Loucy (cell line): ENCODE measurements at regions not wholly inside any gene's neighbourhood (a gene's known extent, or its start where the extent isn't known, plus 50 kb on each side); places are given as distances from the start of the nearest gene placed in this dataset.

Experiments
- H2AFZ ChIP-seq: fragments of 200-600 bp; sonication (generic); 2 replicates; pipeline ENCODE4 v1.6.0; 2016; ENCODE audit warnings: antibody characterized with exemption, mild to moderate bottlenecking, low read length, moderate library complexity
- H3F3A ChIP-seq: fragments of 200-600 bp; 2 replicates; pipeline ENCODE4 v1.6.0; 2016; ENCODE audit warnings: antibody characterized with exemption, low read depth, mild to moderate bottlenecking
- H3K27me3 ChIP-seq: fragments of 200-600 bp; sonication (generic); 2 replicates; pipeline ENCODE4 v1.6.1; 2014; ENCODE audit warnings: low read length, mild to moderate bottlenecking; ENCODE audit not compliant: insufficient read depth, poor library complexity, severe bottlenecking
- H3K36me3 ChIP-seq: fragments of 200-600 bp; sonication (generic); 2 replicates; pipeline ENCODE4 v1.6.1; 2016; ENCODE audit warnings: low read length; ENCODE audit not compliant: insufficient read depth
- H3K4me1 ChIP-seq: fragments of 200-600 bp; sonication (generic); 2 replicates; pipeline ENCODE4 v1.5.1; 2014; ENCODE audit warnings: low read length, mild to moderate bottlenecking; ENCODE audit not compliant: insufficient read depth, poor library complexity, severe bottlenecking
- H3K4me2 ChIP-seq: fragments of 200-600 bp; sonication (generic); 2 replicates; pipeline ENCODE4 v1.6.0; 2014; ENCODE audit warnings: antibody characterized with exemption, low read length, low read depth, mild to moderate bottlenecking; ENCODE audit not compliant: poor library complexity, severe bottlenecking
- H3K4me3 ChIP-seq: fragments of 200-600 bp; sonication (generic); 2 replicates; pipeline ENCODE4 v1.5.1; 2014; ENCODE audit warnings: low read length, mild to moderate bottlenecking, mixed read lengths; ENCODE audit not compliant: poor library complexity, severe bottlenecking
- H3K79me2 ChIP-seq: fragments of 200-600 bp; sonication (generic); 2 replicates; pipeline ENCODE4 v1.6.1; 2014; ENCODE audit warnings: low read length; ENCODE audit not compliant: insufficient read depth
- H3K9ac ChIP-seq: fragments of 200-600 bp; sonication (generic); 2 replicates; pipeline ENCODE4 v1.6.0; 2014; ENCODE audit warnings: mild to moderate bottlenecking, low read depth, low read length, moderate library complexity; ENCODE audit not compliant: poor library complexity, severe bottlenecking
- H3K9me2 ChIP-seq: fragments of 200-600 bp; sonication (generic); replicated peaks from 2 replicates; pipeline ENCODE4 v1.6.1; 2016; ENCODE audit warnings: low read depth, low read length, mixed read lengths
- H3K9me3 ChIP-seq: fragments of 200-600 bp; sonication (generic); 2 replicates; pipeline ENCODE4 v1.6.1; 2014; ENCODE audit warnings: mild to moderate bottlenecking, antibody characterized with exemption, low read length, low read depth; ENCODE audit not compliant: insufficient read depth
- H4K20me1 ChIP-seq: fragments of 200-600 bp; sonication (generic); 2 replicates; pipeline ENCODE4 v1.6.0; 2014; ENCODE audit warnings: antibody characterized with exemption, low read length, mild to moderate bottlenecking; ENCODE audit not compliant: insufficient read depth, poor library complexity, severe bottlenecking
- CTCF ChIP-seq: fragments of 200-600 bp; sonication (generic); conservative IDR thresholded peaks from 2 replicates; pipeline ENCODE4 v1.5.1; 2014; ENCODE audit warnings: mild to moderate bottlenecking, antibody characterized with exemption, low read length
- EZH2phosphoT487 ChIP-seq: fragments of 200-600 bp; IDR thresholded peaks from 2 replicates; pipeline ENCODE4 v1.6.1; 2018; ENCODE audit warnings: antibody characterized with exemption, mild to moderate bottlenecking, moderate library complexity, borderline replicate concordance

GRCh38 chr10:128298587-128298986 lies 172.4 kb upstream of the MKI67 start:
- TF ChIP-seq CTCF (no peak), EZH2phosphoT487 (no peak)
- Histone ChIP-seq H3F3A (no peaks in the 10 kb centered on the region), H3K4me1 (peaks cover 10% of the 10 kb centered on the region)

GRCh38 chr10:128300290-128300824 lies 174.1 kb upstream of the MKI67 start:
- H3K27me3 ChIP-seq, result no peaks in the 10 kb centered on the region
- no peak overlapping the region for H2AFZ ChIP-seq
- H3K4me1 ChIP-seq, result no peaks in the 10 kb centered on the region
- no peaks in the 10 kb centered on the region for H3K79me2 ChIP-seq
- H3K9me3 ChIP-seq, result peaks cover 13% of the 10 kb centered on the region; the same call in 1 of the 2 replicates
- no peak for TF ChIP-seq EZH2phosphoT487
- no peak for TF ChIP-seq CTCF
- no peaks in the 10 kb centered on the region for H4K20me1 ChIP-seq
- no peaks in the 10 kb centered on the region for H3K9me2 ChIP-seq
- H3K4me3 ChIP-seq, result no peak overlapping the region
- no peaks in the 10 kb centered on the region for H3F3A ChIP-seq
- no peaks in the 10 kb centered on the region; the same call in 1 of the 2 replicates for H3K36me3 ChIP-seq
- no peak overlapping the region for H3K9ac ChIP-seq
- H3K4me2 ChIP-seq, result no peak overlapping the region

More at GRCh38 chr10:128298587-128298986, 172.4 kb upstream of the MKI67 start:
- H3K9ac ChIP-seq, result no peak overlapping the region
- no peak overlapping the region for H3K4me3 ChIP-seq
- H3K9me2 ChIP-seq, result no peaks in the 10 kb centered on the region
- no peak overlapping the region for H3K4me2 ChIP-seq
- H3K36me3 ChIP-seq, result no peaks in the 10 kb centered on the region; the same call in 1 of the 2 replicates
- H3K9me3 ChIP-seq, result peaks cover 13% of the 10 kb centered on the region; the same call in 1 of the 2 replicates
- no peaks in the 10 kb centered on the region for H3K79me2 ChIP-seq
- no peaks in the 10 kb centered on the region for H4K20me1 ChIP-seq
- no peaks in the 10 kb centered on the region for H3K27me3 ChIP-seq
- H2AFZ ChIP-seq, result no peak overlapping the region

- H3K9me3 ChIP-seq, result peaks cover 13% of the 10 kb centered on the region; the same call in 1 of the 2 replicates
- no peak for TF ChIP-seq EZH2phosphoT487
- no peak for TF ChIP-seq CTCF
These were observed 174.8 kb upstream of the MKI67 start for GRCh38 chr10:128301051-128301450.

More at GRCh38 chr10:128301051-128301450, 174.8 kb upstream of the MKI67 start:
- Histone ChIP-seq H3K36me3 (peaks cover under 1% of the 10 kb centered on the region; the same call in 1 of the 2 replicates), H3K9me2 (no peaks in the 10 kb centered on the region), H3K9ac (no peak overlapping the region), H3K4me2 (no peak overlapping the region), H3K4me1 (no peaks in the 10 kb centered on the region), H3K4me3 (no peak overlapping the region), H4K20me1 (no peaks in the 10 kb centered on the region), H3K27me3 (no peaks in the 10 kb centered on the region), H3F3A (no peaks in the 10 kb centered on the region), H2AFZ (no peak overlapping the region), H3K79me2 (no peaks in the 10 kb centered on the region)
